T-helper 1 cell treated with Interleukin-12 subunit alpha and Interleukin-12 subunit beta and Interleukin-4 antibody, amounts not matched to agents 30 μg/mL and 1 μg/mL, for 36 hours (primary cell): ENCODE measurements at regions not wholly inside any gene's neighbourhood (a gene's known extent, or its start where the extent isn't known, plus 50 kb on each side); places are given as distances from the start of the nearest gene placed in this dataset.
"Not testable (repeated sequence)": the region's sequence is repeated elsewhere in the genome, so short reads cannot be mapped to it uniquely, and the experiment has no call there.

ENCODE experiments used
- H3K27ac Mint-ChIP-seq: one replicate; pipeline ENCODE4 v1.8.0; 2021; ENCODE audit warnings: mild to moderate bottlenecking, mixed read lengths
- H3K27me3 Mint-ChIP-seq: one replicate; pipeline ENCODE4 v1.8.0; 2021; ENCODE audit warnings: low read depth, mixed read lengths
- H3K36me3 Mint-ChIP-seq: one replicate; pipeline ENCODE4 v1.8.0; 2021; ENCODE audit warnings: low read depth, mixed read lengths
- H3K4me1 Mint-ChIP-seq: one replicate; pipeline ENCODE4 v1.8.0; 2021; ENCODE audit warnings: low read depth, mixed read lengths
- H3K4me3 Mint-ChIP-seq: one replicate; pipeline ENCODE4 v1.8.0; 2021; ENCODE audit warnings: mild to moderate bottlenecking, moderate library complexity, mixed read lengths
- H3K9me3 Mint-ChIP-seq: one replicate; pipeline ENCODE4 v1.8.0; 2021; ENCODE audit warnings: mixed read lengths

- Mint-ChIP-seq H3K4me1 (no peaks in the 10 kb centered on the region), H3K9me3 (no peaks in the 10 kb centered on the region), H3K36me3 (no peaks in the 10 kb centered on the region), H3K27me3 (no peaks in the 10 kb centered on the region), H3K27ac (no peak overlapping the region), H3K4me3 (no peak overlapping the region)
Observed at GRCh38 chr3:162538906-162539305, 1042.3 kb downstream of the OTOL1 start.

GRCh38 chr3:162540421-162540820 lies 1043.8 kb downstream of the OTOL1 start:
- no peaks in the 10 kb centered on the region for H3K27me3 Mint-ChIP-seq
- no peak overlapping the region for H3K27ac Mint-ChIP-seq
- H3K4me3 Mint-ChIP-seq: no peak overlapping the region
- H3K36me3 Mint-ChIP-seq: no peaks in the 10 kb centered on the region
- H3K9me3 Mint-ChIP-seq: no peaks in the 10 kb centered on the region
- no peaks in the 10 kb centered on the region for H3K4me1 Mint-ChIP-seq

GRCh38 chr3:162541923-162542322 lies 1045.3 kb downstream of the OTOL1 start:
- Mint-ChIP-seq H3K36me3 (no peaks in the 10 kb centered on the region), H3K9me3 (no peaks in the 10 kb centered on the region), H3K27ac (no peak overlapping the region), H3K27me3 (no peaks in the 10 kb centered on the region), H3K4me1 (no peaks in the 10 kb centered on the region), H3K4me3 (no peak overlapping the region)

GRCh38 chr3:162544246-162544645 lies 1047.6 kb downstream of the OTOL1 start:
- Mint-ChIP-seq H3K27me3 (no peaks in the 10 kb centered on the region), H3K9me3 (no peaks in the 10 kb centered on the region), H3K27ac (no peak overlapping the region), H3K36me3 (no peaks in the 10 kb centered on the region), H3K4me3 (no peak overlapping the region), H3K4me1 (no peaks in the 10 kb centered on the region)

- Mint-ChIP-seq H3K27me3 (no peaks in the 10 kb centered on the region), H3K36me3 (no peaks in the 10 kb centered on the region), H3K4me3 (no peak overlapping the region), H3K4me1 (no peaks in the 10 kb centered on the region), H3K27ac (no peak overlapping the region), H3K9me3 (no peaks in the 10 kb centered on the region)
Observed at GRCh38 chr3:162546910-162547309, 1050.3 kb downstream of the OTOL1 start.

- H3K36me3 Mint-ChIP-seq: no peaks in the 10 kb centered on the region
- no peaks in the 10 kb centered on the region for H3K4me1 Mint-ChIP-seq
- no peaks in the 10 kb centered on the region for H3K9me3 Mint-ChIP-seq
- no peak overlapping the region for H3K4me3 Mint-ChIP-seq
- H3K27ac Mint-ChIP-seq: no peak overlapping the region
- no peaks in the 10 kb centered on the region for H3K27me3 Mint-ChIP-seq
Observed at GRCh38 chr3:162547321-162547720, 1050.7 kb downstream of the OTOL1 start.

GRCh38 chr3:162555761-162556160 lies 1059.2 kb downstream of the OTOL1 start:
- Mint-ChIP-seq H3K4me1 (no peaks in the 10 kb centered on the region), H3K4me3 (no peak overlapping the region), H3K27me3 (no peaks in the 10 kb centered on the region), H3K36me3 (no peaks in the 10 kb centered on the region), H3K9me3 (no peaks in the 10 kb centered on the region), H3K27ac (no peak overlapping the region)

GRCh38 chr3:162558016-162558415 lies 1061.4 kb downstream of the OTOL1 start:
- Mint-ChIP-seq H3K4me1 (no peaks in the 10 kb centered on the region), H3K4me3 (no peak overlapping the region), H3K9me3 (no peaks in the 10 kb centered on the region), H3K27me3 (no peaks in the 10 kb centered on the region), H3K27ac (no peak overlapping the region), H3K36me3 (no peaks in the 10 kb centered on the region)

GRCh38 chr3:162568706-162569105 lies 1072.1 kb downstream of the OTOL1 start:
- H3K9me3 Mint-ChIP-seq: peaks cover 4% of the 10 kb centered on the region
- H3K4me1 Mint-ChIP-seq: no peaks in the 10 kb centered on the region
- no peaks in the 10 kb centered on the region for H3K27me3 Mint-ChIP-seq
- H3K36me3 Mint-ChIP-seq: no peaks in the 10 kb centered on the region
- H3K27ac Mint-ChIP-seq: no peak overlapping the region
- H3K4me3 Mint-ChIP-seq: no peak overlapping the region

- no peaks in the 10 kb centered on the region for H3K4me1 Mint-ChIP-seq
- H3K4me3 Mint-ChIP-seq: no peak overlapping the region
- no peaks in the 10 kb centered on the region for H3K36me3 Mint-ChIP-seq
- H3K9me3 Mint-ChIP-seq: peaks cover 4% of the 10 kb centered on the region
- H3K27me3 Mint-ChIP-seq: no peaks in the 10 kb centered on the region
- H3K27ac Mint-ChIP-seq: no peak overlapping the region
Observed at GRCh38 chr3:162569314-162569713, 1072.7 kb downstream of the OTOL1 start.

- Mint-ChIP-seq H3K36me3 (no peaks in the 10 kb centered on the region), H3K4me3 (no peak overlapping the region), H3K9me3 (peaks cover 8% of the 10 kb centered on the region), H3K27me3 (no peaks in the 10 kb centered on the region), H3K27ac (no peak overlapping the region), H3K4me1 (no peaks in the 10 kb centered on the region)
Observed at GRCh38 chr3:162584986-162585385, 1088.4 kb downstream of the OTOL1 start.

- peaks cover 8% of the 10 kb centered on the region for H3K9me3 Mint-ChIP-seq
- no peak overlapping the region for H3K4me3 Mint-ChIP-seq
- H3K27me3 Mint-ChIP-seq: no peaks in the 10 kb centered on the region
- no peaks in the 10 kb centered on the region for H3K36me3 Mint-ChIP-seq
- no peak overlapping the region for H3K27ac Mint-ChIP-seq
- no peaks in the 10 kb centered on the region for H3K4me1 Mint-ChIP-seq
Observed at GRCh38 chr3:162586591-162586990, 1090.0 kb downstream of the OTOL1 start.

GRCh38 chr3:162597226-162597625 lies 1100.6 kb downstream of the OTOL1 start:
- Mint-ChIP-seq H3K4me3 (no peak overlapping the region), H3K4me1 (peaks cover 2% of the 10 kb centered on the region), H3K27ac (no peak overlapping the region), H3K9me3 (peaks cover 14% of the 10 kb centered on the region), H3K27me3 (no peaks in the 10 kb centered on the region), H3K36me3 (no peaks in the 10 kb centered on the region)

GRCh38 chr3:162598500-162598899 lies 1101.9 kb downstream of the OTOL1 start:
- not testable (repeated sequence) for H3K36me3 Mint-ChIP-seq, H3K27me3 Mint-ChIP-seq, H3K4me1 Mint-ChIP-seq, H3K4me3 Mint-ChIP-seq, H3K27ac Mint-ChIP-seq
- peaks cover 14% of the 10 kb centered on the region for H3K9me3 Mint-ChIP-seq

- not testable (repeated sequence) for H3K36me3 Mint-ChIP-seq, H3K27me3 Mint-ChIP-seq, H3K4me3 Mint-ChIP-seq, H3K27ac Mint-ChIP-seq, H3K4me1 Mint-ChIP-seq
- peaks cover 19% of the 10 kb centered on the region for H3K9me3 Mint-ChIP-seq
Observed at GRCh38 chr3:162599742-162600141, 1103.1 kb downstream of the OTOL1 start.

- Mint-ChIP-seq H3K4me3 (no peak overlapping the region), H3K27me3 (no peaks in the 10 kb centered on the region), H3K36me3 (no peaks in the 10 kb centered on the region), H3K9me3 (peaks cover 19% of the 10 kb centered on the region), H3K27ac (no peak overlapping the region), H3K4me1 (peaks cover 2% of the 10 kb centered on the region)
Observed at GRCh38 chr3:162601101-162601670, 1104.6 kb downstream of the OTOL1 start.
